ENCODE measurements at regions not wholly inside any gene's neighbourhood (a gene's known extent, or its start where the extent isn't known, plus 50 kb on each side); places are given as distances from the start of the nearest gene placed in this dataset.

- no peak for DNase-seq (ENCODE audit: low spot score)
- no peak for FAIRE-seq
These were observed 245.9 kb upstream of the HS6ST1 start for GRCh38 chr2:128564551-128564950.

GRCh38 chr2:128565441-128565840 lies 246.8 kb upstream of the HS6ST1 start:
- no peak for FAIRE-seq

GRCh38 chr2:128566671-128567070 lies 248.0 kb upstream of the HS6ST1 start:
- FAIRE-seq (no peak), DNase-seq (ENCODE audit: low spot score) (no peak)

More at GRCh38 chr2:128565441-128565840, 246.8 kb upstream of the HS6ST1 start:
- DNase-seq (ENCODE audit: low spot score): no peak

- no peak for DNase-seq (ENCODE audit: low spot score)
- FAIRE-seq: no peak
These were observed 249.4 kb upstream of the HS6ST1 start for GRCh38 chr2:128568106-128568505.

GRCh38 chr2:128573116-128573515 lies 254.4 kb upstream of the HS6ST1 start:
- no peak for FAIRE-seq

GRCh38 chr2:128573531-128573930 lies 254.9 kb upstream of the HS6ST1 start:
- FAIRE-seq: no peak
- DNase-seq (ENCODE audit: low spot score): no peak

More at GRCh38 chr2:128573116-128573515, 254.4 kb upstream of the HS6ST1 start:
- DNase-seq (ENCODE audit: low spot score): no peak

GRCh38 chr2:128577141-128577930 lies 258.7 kb upstream of the HS6ST1 start:
- DNase-seq (ENCODE audit: low spot score) (no peak), FAIRE-seq (no peak)

- no peak for FAIRE-seq
These were observed 260.0 kb upstream of the HS6ST1 start for GRCh38 chr2:128578406-128579390.

GRCh38 chr2:128579825-128580224 lies 261.2 kb upstream of the HS6ST1 start:
- DNase-seq (ENCODE audit: low spot score) (no peak), FAIRE-seq (no peak)

More at GRCh38 chr2:128578406-128579390, 260.0 kb upstream of the HS6ST1 start:
- no peak for DNase-seq (ENCODE audit: low spot score)

GRCh38 chr2:128580988-128581848 lies 262.6 kb upstream of the HS6ST1 start:
- DNase-seq (ENCODE audit: low spot score) (no peak), FAIRE-seq (no peak)

- DNase-seq (ENCODE audit: low spot score) (no peak), FAIRE-seq (no peak)
These were observed 263.2 kb upstream of the HS6ST1 start for GRCh38 chr2:128581849-128582244.

GRCh38 chr2:128584296-128584890 lies 265.7 kb upstream of the HS6ST1 start:
- DNase-seq (ENCODE audit: low spot score): no peak
- no peak for FAIRE-seq

- DNase-seq (ENCODE audit: low spot score) (no peak), FAIRE-seq (no peak)
These were observed 267.0 kb upstream of the HS6ST1 start for GRCh38 chr2:128585706-128586105.

- DNase-seq (ENCODE audit: low spot score) (no peak), FAIRE-seq (no peak)
These were observed 271.0 kb upstream of the HS6ST1 start for GRCh38 chr2:128589681-128590080.

- no peak for DNase-seq (ENCODE audit: low spot score)
- FAIRE-seq: no peak
These were observed 271.8 kb upstream of the HS6ST1 start for GRCh38 chr2:128590309-128591021.

GRCh38 chr2:128591022-128591860 lies 272.6 kb upstream of the HS6ST1 start:
- DNase-seq (ENCODE audit: low spot score) (no peak), FAIRE-seq (no peak)

GRCh38 chr2:128591861-128592822 lies 273.5 kb upstream of the HS6ST1 start:
- DNase-seq (ENCODE audit: low spot score) (no peak), FAIRE-seq (no peak)

- FAIRE-seq (no peak), DNase-seq (ENCODE audit: low spot score) (no peak)
These were observed 274.8 kb upstream of the HS6ST1 start for GRCh38 chr2:128593518-128593878.

Measured in RCC 7860 (cell line).